ENCODE measurements at regions not wholly inside any gene's neighbourhood (a gene's known extent, or its start where the extent isn't known, plus 50 kb on each side); places are given as distances from the start of the nearest gene placed in this dataset.

DNA sequence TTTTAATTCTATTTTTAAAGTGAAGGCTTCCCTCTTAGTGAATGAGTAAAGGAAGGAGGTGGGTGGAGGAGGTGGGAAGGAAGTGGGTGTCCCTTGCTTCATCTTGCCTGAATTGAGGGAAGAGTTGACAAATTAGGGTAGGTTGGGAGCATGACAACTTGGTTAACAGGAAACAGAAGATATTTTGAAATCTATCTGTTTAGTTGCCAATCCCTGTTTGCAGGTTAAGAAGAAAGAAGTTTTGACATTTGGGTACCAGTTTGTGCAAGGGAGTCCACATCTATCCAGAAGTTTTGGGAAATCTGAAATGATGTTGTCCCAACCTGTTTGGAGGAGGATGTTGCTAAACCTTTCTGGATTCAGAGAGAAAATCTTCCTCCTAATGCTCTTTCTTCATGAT, 204.1 kb upstream of the SUCLG2 start:
- TF ChIP-seq, protein P1, sequence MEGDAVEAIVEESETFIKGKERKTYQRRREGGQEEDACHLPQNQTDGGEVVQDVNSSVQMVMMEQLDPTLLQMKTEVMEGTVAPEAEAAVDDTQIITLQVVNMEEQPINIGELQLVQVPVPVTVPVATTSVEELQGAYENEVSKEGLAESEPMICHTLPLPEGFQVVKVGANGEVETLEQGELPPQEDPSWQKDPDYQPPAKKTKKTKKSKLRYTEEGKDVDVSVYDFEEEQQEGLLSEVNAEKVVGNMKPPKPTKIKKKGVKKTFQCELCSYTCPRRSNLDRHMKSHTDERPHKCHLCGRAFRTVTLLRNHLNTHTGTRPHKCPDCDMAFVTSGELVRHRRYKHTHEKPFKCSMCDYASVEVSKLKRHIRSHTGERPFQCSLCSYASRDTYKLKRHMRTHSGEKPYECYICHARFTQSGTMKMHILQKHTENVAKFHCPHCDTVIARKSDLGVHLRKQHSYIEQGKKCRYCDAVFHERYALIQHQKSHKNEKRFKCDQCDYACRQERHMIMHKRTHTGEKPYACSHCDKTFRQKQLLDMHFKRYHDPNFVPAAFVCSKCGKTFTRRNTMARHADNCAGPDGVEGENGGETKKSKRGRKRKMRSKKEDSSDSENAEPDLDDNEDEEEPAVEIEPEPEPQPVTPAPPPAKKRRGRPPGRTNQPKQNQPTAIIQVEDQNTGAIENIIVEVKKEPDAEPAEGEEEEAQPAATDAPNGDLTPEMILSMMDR (IDR thresholded peaks at IDR 0.05): no peak
- Histone ChIP-seq H3K27ac (no peak overlapping the region), H3K4me3 (no peak overlapping the region)
- DNase-seq (ENCODE audit: low spot score): no peak

DNA sequence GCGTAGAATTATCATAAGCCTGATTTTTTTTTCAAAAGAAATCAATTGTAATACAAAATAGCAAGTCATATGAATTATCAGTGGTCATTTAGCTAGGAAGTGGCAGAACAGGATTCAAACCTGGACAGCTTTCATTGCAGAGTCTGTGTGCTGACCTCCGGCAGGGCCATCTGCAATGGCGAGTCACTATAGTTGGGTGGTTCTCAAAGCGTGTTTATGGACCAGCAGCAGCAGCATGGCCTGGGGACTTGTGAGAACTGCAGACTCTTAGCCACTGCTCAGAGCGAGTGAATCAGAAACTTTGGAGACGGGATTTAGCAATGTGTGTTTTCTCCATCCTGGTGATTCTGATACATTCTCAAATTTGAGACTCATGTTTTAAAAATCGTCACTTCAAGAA, 202.3 kb upstream of the SUCLG2 start:
- TF ChIP-seq, protein P1 (IDR thresholded peaks at IDR 0.05): no peak
- no peak for DNase-seq (ENCODE audit: low spot score)
- H3K4me3 ChIP-seq: no peak overlapping the region
- no peak overlapping the region for H3K27ac ChIP-seq

DNA sequence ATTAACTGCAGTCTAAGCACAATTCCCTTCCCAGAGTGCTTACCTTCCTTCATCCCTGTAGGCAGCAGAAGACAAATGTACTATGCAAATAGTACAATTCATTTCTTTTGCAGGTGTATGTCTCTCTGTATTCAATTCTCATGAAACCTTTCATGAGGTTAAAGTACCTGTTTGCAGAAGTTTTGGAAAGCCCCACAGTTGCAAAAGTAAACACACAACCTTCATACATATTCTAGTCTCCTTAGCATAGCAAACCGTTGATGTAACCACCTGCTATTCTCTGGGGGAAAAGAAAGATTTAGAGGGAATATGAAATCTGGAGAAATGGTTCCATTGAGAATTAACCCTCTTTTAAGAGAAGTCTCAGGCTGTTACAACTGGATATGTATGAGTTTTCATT, 200.3 kb upstream of the SUCLG2 start:
- DNase-seq (ENCODE audit: low spot score): no peak
- no peak overlapping the region for H3K4me3 ChIP-seq
- H3K27ac ChIP-seq: no peak overlapping the region
- TF ChIP-seq, protein P1 (IDR thresholded peaks at IDR 0.05): no peak

DNA sequence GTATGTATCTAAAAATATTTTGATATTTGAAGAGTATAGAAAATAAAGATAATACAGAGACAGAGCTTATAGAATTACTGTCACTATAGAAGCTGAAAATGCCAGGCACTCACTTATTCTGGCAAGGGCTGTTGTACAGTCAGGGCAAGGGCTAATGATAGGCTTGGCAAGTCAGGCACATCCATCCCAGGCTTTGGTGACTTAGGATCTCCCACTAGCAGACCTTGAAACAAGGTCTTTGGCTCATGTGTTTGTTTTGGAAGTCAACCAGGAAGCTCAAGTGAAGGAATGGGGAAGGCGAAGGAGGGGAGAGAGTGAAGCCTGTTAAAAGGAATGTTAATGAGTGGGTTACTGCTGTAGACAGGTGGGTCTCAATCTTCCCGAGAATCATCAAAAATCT, 199.1 kb upstream of the SUCLG2 start:
- DNase-seq (ENCODE audit: low spot score): no peak
- Histone ChIP-seq H3K27ac (no peak overlapping the region), H3K4me3 (no peak overlapping the region)
- TF ChIP-seq, protein P1 (IDR thresholded peaks at IDR 0.05): no peak

DNA sequence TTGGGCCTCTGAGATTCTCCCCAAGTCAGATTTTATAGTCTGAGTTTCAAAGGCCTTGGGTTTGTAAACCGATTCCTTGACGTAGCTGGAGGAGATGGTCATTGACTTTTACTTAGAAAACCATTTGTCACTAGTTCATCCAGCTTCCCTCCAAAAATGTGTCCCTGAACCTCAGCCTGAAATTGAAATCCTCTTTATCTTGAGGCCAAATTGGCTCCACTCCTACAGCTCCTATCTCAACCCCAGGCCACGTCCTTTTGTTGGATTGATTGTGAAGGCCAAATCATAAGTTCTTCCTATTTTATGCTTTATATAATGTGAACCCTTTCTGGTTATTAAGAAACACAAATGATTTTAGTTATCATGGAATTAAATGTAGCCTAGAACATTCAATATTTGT, 193.9 kb upstream of the SUCLG2 start:
- no peak for DNase-seq (ENCODE audit: low spot score)
- no peak overlapping the region for H3K4me3 ChIP-seq
- TF ChIP-seq, protein P1 (IDR thresholded peaks at IDR 0.05): no peak
- H3K27ac ChIP-seq: no peak overlapping the region

DNA sequence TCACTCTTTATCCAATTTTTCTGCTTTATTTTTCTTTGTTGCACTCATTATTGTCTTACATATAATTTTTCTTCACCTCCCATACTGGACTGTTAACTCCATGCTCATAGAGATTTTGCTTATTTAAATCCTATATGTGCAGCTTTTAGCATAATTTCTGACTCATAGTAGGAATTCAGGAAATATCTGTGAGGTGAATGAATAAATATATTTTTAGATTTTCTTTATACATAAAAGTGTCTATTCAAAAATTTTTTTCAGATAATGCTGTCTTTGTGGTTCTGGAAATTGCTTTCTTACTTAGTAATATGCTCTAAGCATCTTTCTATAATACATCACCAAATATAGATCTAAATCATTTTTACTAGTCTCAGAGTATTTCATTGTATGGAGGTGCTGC, 191.8 kb upstream of the SUCLG2 start:
- DNase-seq (ENCODE audit: low spot score): no peak
- Histone ChIP-seq H3K27ac (no peak overlapping the region), H3K4me3 (no peak overlapping the region)
- TF ChIP-seq, protein P1 (IDR thresholded peaks at IDR 0.05): no peak

DNA sequence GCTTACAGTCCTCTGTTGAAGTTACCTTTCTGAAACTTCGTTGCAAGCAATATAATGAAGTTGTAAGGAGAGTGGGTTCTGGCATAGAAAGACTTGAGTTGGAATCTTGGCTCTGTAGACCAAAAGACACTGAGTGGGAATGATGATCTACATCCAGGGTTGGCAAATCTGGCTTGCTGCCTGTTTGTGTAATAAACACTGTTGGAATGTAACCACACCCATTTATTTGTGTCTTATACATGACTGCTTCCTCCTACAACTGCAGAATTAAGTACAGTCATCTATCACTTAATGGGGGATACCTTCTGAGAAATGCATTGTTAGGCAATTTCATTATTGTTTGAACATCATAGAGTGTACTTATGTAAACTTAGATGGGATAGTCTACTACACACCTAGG, 178.4 kb upstream of the SUCLG2 start:
- H3K4me3 ChIP-seq: no peak overlapping the region
- DNase-seq (ENCODE audit: low spot score): no peak
- TF ChIP-seq, protein P1 (IDR thresholded peaks at IDR 0.05): no peak
- no peak overlapping the region for H3K27ac ChIP-seq
